ENCODE measurements at regions not wholly inside any gene's neighbourhood (a gene's known extent, or its start where the extent isn't known, plus 50 kb on each side); places are given as distances from the start of the nearest gene placed in this dataset.
"Not testable (repeated sequence)": the region's sequence is repeated elsewhere in the genome, so short reads cannot be mapped to it uniquely, and the experiment has no call there.

DNA sequence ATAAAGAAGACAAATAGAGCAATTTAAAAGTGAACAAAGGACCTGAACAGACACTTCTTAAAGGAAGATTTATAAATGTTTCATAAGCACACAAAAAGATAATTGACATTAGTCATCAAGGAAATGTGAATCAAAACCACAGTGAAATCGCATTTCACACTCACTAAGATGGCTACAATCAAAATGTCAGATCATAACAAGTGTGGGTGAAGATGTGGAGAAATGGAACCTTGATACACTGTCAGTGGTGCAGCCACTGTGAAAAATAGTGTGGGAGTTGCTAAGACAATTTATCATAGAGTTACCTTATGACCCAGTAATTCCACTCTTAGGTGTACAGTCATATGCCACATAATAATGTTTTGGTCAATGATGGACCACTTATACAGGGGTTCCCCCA is 54.5 kb upstream of the HTR4 start:
- DNase-seq = no peak

DNA sequence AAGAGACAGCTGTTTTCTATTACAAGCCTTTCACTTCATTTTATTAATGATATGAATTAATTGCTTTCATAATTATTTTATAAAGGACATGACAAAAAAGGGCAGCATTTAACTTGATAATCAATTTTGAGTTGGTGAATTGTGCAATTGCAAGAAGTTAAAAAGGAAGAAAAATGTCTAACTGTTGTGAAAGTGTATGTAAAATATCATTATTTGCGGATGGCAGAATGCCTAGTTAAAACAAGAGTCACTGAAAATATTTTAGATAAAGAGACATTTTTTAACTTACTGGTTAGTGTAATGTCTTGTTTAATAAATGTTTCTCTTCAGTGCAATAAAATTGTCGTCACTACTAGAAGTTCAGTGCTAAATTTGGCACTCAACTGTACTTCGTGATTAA is 57.6 kb upstream of the HTR4 start:
- DNase-seq = no peak

DNA sequence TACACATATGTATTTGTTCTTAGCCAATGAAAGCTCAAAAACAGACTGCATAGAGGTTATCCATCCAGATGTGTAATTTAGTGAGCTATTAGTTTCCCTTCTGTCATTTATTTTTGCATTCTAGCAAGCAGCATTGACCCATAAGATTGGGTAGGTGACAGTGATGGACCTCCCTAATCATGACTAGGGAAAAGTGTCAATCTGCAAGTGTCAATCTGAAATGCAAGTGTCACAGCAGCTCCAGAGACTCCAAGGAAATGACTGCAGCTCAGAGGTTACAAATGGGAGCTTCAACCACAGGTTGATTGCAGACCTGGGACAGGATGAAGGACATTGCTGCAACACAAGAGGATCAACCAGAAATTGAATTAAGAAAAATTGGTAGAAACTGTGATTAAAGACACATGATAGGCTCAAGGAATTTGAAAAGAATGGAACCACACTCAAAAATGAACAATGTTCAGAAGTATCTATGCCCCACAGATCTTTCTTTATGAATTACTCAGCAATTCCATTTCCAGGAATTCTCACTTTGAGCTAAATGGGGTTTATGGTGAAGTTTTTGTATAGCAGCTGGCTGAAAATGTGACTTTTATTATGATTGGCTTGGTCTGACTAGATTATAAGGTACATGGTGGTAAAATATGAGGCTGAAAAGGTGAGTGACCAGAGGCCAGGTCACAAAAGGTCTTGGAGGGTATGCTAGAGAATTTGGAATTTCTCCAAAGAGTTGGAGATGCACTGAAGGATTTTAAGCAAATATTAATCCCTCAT is 59.6 kb upstream of the HTR4 start:
- DNase-seq = no peak

DNA sequence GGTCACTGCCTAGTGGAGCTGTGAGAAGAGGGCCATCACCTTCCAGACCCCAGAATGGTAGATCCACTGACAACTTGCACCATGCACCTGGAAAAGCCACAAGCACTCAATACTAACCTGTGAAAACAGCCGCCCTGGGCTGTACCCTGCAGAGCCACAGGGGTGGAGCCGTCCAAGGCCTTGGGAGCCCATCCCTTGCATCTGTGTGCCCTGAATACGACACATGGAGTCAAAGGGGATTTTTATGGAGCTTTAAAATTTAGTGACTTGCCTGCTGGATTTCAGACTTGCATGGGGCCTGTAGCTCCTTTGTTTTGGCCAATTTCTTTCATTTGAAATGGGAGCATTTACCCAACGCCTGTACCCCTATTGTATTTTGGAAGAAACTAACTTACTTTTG is 62.4 kb upstream of the HTR4 start:
- no peak for DNase-seq

DNA sequence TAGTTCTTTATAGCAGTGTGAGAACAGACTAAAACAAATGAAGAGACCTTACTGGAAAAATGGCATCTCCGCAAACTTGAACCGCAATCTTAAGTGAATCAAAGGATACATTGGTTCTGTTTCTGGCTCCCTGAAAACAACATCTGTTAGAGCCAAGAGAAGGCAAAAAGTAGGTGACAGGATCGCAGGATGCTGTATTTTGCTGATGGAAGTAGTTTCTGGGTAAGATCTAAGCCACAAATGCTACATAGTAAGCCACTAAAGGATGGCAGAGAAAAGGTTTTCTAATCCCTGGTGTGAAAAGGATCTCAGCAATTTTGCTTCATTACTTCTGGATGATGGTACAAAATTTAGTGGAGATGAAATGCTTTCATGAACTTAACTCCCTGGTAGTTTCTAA is 63.3 kb upstream of the HTR4 start:
- no peak for DNase-seq

DNA sequence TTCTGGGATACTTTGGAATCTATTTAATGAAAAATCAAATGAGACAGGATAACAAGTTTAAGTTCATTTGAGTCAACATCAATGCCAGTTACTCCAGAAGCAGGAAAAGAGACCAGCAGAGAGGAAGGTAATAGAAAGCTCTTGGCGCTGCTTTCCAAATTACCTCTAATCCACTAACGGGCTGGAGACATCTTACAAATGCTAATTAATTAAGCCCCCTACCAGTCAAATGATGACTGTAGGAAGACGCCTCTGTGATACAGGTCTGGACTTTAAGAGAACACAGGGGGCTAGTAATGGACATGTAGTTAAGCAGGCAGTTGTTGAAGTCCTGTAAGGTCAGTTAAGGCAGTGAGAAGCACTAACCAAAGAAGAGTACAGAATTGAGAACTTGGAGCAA is 65.3 kb upstream of the HTR4 start:
- no peak for DNase-seq

DNA sequence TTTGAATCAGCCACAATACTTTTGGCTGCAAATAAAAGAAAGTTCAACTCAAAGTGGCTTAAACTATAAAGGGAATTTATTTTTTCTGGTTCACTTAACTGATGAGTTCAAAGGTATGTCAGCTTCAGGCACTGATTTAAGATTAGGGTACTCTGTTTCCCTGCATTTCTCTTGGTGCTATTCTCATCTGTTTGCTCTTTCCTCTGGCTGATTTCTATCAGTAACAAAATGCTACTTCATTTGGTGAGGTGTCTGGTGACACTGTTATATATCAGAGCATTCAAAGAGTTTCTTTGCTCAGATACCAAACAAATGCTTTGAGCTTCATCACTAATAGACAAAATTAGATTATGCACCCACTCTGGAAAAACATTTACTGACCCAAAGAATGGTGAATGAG is 65.9 kb upstream of the HTR4 start:
- no peak for DNase-seq

DNA sequence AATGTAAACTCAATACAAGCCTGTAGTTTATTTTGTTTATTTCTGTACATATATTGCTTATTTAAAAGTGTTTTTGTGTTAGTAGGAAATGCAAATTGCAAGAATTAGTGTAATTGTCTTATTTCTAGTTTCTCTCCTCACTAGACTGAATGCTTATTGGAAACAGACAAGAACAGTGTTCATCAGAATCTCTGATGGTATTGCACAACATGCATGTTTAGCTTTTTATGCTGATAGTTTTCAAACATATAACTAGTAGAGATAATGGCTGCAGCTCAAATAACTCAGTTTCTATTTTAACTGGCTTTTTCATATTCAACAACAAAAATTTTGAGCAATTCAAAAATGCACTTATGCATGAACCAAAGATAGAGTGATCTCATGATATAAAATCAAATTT is 68.8 kb upstream of the HTR4 start:
- no peak for DNase-seq

DNA sequence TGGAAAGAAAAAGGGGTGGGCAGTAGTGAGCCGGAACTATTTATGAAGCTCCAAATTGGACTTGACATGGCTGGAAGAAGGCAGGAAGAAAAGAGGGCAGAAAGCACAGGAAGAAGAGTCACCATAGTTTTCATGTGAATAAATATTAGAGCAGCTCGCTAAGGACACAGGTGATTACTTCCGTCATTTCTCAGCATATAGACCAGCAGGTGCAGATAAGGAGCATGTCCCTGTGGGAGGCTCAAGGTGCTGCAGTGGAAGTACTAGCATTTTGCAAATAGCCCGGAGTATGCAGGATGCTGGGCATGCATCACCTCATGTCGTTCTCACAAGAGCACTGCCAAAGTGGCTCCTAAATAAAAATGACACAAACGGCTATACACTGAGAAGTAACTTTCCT is 71.3 kb upstream of the HTR4 start:
- DNase-seq = no peak

DNA sequence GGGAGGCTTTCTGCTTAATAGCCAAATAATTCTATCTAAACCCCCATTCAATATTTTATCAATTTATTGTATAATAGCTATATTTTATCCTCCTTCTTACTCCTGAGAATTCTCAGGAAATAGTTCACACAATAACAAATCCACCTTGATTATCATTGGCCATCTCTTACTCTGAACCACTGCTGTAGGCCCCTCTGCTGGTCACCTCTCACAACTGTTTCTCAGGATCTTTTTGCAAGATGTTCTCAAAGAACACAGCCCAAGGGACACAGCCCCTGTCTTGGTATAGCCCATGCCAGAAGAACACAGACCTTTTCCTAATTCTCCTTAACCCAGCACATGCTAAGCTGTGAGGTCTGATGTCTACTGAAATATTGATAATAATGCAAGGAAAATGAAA is 74.9 kb upstream of the HTR4 start:
- DNase-seq = no peak

DNA sequence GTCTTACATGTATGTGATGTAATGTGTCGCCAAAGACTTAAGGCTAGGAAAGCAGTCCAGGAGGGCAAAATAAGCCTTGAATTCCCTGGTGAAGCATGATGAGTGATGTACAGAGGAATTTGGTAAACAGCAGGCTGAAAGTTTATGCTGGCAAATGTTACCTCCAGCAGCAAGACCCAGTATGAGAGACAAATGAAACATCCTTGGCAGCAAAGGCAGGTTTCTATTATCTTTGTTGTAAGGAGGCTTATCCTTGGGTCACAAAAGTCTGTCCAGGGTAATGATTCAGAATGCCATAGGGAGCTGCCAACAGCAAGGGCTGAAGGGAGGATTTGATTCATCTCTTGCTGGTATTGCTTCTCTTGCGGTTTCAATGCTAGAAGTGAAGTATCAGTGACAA is 75.9 kb upstream of the HTR4 start:
- no peak for DNase-seq

DNA sequence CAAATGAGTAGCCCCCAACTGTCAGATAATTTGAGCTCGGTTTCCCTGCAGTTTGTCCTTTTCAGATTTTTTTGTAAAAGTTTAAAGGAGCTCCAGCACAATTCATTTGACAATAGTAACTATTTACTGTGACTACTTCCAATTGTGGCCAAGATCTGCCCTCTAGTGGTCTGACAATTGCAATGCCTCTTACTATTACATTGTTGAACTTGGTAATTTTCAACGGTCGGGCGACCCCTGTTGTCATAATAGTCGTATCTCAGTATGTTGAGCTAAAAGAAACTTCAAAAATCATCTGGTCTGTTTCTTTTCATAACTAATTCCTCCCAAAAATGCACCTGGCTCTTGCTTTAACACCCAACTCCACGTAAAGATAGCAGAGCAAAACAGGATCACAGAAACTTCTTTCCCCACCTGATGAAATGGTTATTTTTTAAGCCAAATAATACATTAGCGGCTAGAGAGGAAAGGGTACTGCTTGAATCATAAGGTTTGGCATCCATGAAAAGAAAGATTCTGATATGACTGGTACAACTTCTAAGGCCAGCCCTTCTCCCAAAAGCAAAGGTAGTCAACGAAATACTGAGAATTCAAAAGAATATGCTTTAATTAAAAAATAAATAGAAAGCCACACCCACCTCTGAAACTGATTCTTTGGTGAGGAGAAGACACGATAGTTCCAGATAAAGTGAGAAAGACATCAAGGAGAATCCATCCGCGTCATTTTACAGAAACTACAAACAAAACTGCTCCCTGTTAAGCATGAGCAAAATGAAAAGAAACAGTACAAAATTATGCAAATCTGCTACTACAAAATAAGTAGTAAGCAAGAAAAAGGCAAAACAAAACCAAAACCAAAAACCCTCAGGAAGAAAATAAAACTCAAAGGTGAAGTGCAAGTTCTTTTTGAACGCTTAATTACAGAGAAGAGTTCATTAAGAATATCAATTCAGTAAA is 76.9 kb upstream of the HTR4 start:
- DNase-seq = peak; percentile 8

DNA sequence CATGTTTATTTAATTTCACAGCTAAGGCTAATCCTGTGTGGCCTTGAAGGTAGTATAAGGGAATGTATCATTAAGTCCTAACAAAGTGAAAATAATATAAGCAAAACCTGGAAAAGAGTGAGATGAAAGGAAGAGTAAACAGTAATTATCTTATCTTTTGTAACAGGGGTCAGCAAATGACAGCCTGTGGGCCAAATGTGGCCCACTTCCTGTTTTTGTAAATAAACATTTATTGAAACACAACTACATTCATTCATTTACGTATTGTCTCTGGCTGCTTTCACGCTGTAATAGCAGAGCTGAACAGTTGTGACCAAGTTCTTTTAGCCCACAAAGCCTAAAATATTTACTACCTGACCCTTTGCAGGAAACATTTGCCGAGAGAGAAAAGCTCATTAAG is 78.4 kb upstream of the HTR4 start:
- no peak for DNase-seq

DNA sequence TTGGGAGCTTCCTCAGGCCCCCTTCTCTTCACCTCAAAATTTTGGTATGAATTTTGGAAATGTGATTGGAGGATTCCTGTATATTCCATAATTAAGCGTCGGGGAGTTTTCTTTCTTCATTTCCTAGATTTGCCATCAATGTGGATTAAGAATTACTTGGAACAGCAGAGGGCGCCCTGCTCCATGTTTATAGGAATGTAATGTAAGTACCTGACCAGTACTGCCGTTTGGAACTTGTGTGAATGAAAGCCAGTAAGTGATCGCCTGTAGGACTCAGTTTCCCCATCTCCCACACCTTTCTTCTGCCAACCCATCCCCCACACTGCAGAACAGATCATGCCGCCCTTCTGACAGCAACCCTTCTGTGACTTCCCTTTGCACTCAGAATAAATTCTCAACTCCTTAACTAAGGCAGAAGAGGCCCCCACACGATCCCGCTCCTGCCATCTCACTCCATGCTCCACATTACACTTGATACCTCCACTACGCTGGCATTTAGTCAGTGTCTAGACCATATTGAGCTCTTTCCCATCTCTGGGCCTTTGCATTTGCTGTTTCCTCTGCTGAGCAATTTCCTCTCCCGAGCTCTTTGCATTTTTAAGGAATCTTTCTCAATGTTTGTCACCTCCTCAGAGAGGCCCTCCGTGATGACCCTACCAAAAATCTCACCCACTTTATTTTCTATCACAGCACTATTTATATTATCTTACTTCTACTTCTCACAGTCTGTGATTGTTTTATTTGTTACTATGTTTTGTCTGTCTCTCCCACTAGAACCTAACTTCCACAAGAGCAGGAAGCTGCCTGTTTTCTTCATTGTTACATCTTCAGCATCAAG is 79.5 kb upstream of the HTR4 start:
- peak; percentile 17 for DNase-seq

DNA sequence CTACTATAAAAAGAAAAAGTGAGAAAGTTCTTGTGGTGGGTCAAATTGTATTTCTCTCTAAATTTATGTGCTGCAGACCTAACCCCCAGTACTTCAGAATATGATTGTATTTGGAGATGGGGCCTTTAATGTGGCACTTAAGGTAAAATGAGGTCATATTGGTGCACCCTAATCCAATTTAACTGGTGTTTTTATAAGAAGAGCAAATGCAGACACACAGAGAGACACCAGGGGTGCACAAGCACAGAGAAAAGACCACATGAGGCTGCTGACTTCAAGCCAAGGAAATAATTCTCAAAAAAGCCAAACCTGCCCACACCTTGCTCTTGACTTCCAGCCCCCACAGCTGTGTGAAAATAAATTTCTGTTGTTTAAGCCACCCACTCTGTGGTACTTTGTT is 80.2 kb upstream of the HTR4 start:
- no peak for DNase-seq

DNA sequence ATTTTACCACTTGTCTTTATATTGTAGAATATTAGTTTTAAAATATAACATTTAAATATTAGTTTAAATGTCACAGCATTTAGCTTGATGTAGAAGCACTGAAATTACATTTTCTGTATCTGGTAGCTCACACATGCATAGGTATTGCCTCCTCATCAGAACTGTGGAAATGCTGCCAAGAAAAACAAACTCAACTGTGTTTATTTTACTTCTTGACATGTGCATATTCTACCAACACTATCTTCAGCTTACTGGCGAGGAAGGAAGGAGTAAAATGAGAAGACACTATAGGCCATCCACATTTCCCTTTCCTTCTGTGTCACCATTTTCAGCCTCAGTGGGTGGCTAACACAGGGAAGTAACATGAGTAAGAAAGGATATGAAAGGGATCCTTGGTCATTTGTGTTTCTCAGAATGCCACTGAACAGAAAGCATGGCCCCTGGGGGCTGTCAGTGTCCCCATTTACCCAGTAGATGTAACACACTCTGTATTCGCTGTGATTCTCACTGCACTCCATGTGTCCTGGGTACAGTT is 81.0 kb upstream of the HTR4 start:
- no peak for DNase-seq

DNA sequence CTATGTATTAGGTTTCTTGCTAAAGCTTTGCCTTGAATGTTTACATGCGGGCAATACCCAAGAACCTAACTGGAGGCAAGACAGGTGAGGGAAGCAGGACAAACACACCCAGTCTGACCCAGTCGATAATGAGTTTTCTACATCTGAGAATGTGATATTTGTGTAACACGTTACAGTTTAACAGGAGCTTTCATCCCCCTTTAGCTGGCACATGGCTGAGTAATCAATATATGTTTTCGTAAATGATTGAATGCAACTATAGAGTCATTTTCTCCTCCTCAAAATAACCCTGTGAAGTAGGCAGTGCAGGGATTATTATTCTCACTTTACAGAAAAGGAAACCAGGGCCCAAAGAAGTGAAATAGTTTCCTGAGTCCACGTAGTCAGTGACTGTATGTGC is 84.7 kb upstream of the HTR4 start:
- no peak for DNase-seq

DNA sequence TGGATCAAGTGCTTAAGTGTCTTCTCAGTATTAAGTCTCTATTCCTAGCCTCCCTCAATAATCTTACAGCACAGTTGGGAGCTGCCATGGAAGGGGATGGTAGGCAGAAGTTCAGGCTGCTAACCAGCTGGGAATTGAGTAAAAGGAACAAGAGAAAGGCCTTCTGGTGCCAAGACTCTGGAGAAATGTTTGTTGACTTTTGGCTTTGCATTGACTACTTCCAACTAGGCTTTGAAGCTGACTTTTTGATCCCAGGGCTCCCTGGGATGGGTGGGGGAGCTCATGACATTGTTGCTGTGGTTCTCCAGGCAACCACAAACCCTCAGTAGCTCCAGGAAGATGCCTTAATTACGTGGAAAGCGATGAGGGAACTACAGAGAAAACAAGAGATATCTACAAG is 85.2 kb upstream of the HTR4 start:
- no peak for DNase-seq

DNA sequence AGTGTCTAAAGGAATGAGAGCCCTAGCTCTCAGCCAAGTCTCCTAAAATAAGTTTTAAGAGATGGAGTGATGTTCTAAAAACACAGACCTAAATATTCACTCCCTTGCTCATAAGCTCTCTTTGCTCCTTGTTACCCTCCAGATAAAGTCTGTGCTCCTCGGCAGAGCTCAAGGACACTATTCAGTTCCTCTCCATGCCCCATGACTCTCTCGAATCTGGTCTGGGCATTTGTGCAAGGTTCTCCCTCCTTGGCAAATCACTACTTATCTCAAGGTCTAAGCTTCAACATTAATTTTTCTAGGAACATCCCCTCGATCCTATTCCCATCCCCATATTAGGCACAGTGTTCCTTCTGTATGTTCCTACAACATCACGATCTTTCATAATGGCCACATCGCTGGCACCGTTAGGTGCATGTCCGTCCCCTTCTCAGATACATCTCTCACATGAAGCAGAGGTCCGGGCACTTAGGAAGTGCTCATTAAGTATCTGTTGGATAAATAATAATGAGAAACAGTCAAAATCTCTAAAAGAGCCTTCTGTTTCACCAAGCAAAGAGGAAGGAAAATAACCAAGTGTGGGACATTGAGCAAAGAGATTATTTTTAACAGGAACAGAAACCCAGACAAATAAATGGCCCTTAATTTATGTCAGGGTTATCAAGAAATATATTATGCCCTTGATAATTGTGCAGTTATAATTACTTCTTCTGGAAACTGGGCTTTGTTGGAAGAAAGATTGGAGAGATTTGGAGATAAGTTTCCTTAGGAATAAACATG is 85.9 kb upstream of the HTR4 start:
- no peak for DNase-seq

DNA sequence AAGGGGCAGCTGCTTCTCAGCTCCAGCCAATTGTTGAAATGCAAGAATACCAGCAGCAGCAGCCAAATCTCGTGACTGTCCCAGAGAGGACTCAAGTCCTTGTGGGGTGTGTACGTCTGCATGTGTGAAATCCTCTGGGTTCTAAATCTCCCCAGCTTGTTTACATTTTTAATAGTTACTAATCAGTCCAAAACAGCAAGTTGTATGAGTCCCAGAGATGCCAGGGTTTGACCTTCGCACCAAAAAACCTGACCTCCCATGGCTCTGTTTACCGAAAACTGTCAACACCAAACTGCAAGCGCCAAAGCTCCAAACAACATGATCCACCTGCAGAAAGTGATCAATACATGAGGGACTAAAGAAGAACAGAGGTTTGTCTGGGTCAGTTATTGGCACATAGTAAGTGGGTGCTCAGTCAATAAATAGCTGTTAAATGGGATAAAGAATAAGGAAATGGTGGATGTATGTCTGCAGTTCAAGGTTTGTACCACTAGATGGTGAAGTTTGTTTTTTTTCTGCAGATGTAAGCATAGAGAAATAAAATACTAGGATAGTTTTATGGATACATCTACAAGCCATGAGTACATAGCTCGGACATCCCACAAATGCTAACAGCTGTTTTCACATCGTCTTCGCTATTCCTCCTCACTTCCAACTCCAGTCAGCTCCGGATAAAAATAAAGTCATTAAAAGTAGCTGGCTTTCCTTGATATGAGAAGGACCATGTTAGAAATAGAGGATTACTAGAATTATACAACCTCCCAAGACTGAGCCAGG is 85.3 kb upstream of the ADRB2 start:
- peak; percentile 6 for DNase-seq

DNA sequence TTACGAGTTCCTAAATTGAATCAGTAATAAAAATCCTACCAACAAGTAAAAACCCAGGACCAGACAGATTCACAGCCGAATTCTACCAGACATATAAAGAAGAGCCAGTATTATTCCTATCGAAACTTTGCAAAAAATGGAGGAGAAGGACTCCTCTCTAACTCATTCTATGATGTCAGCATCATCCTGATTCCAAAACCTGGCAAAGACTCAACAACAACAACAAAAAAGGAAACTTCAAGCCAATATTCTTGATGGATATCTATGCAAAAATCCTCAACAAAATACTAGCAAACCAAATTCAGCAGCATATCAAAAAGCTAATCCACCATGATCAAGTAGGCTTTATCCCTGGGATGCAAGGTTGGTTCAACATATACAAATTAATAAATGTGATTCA is 84.6 kb upstream of the ADRB2 start:
- not testable (repeated sequence) for DNase-seq
